Transverse colon (tissue), 3 donors: ENCODE measurements at regions not wholly inside any gene's neighbourhood (a gene's known extent, or its start where the extent isn't known, plus 50 kb on each side); places are given as distances from the start of the nearest gene placed in this dataset.

Experiments used
- CTCF ChIP-seq, 5 experiments: fragments of 200-600 bp in 3 of 5; fragments of 450-650 bp in 2 of 5; sonication (generic) in 3 of 5; IDR thresholded peaks; 1 replicate in 2 of 5; 2 replicates in 3 of 5; pipeline ENCODE4 v1.5.1; 2016 to 2017; ENCODE audit warnings: antibody characterized with exemption in 5 of 5, inconsistent platforms in 3 of 5, mild to moderate bottlenecking in 2 of 5, moderate library complexity in 1 of 5
- POLR2A ChIP-seq: fragments of 450-650 bp; IDR thresholded peaks from one replicate; pipeline ENCODE4 v1.6.1; 2016; ENCODE audit warnings: antibody characterized with exemption, mild to moderate bottlenecking, moderate library complexity

GRCh38 chr16:86881861-86882273, 303.5 kb downstream of the FOXL1 start:
- TF ChIP-seq CTCF (IDR thresholded peaks at IDR 0.05) (no peak), POLR2A (no peak)
